Astrocyte (in vitro differentiated cells and primary cell): ENCODE measurements at regions not wholly inside any gene's neighbourhood (a gene's known extent, or its start where the extent isn't known, plus 50 kb on each side); places are given as distances from the start of the nearest gene placed in this dataset.
A peak's percentile ranks its signal among the peaks of the same experiment; 100 is the strongest.

Source experiments
- DNase-seq: peaks from one replicate; pipeline ENCODE4 v3.0.0-alpha.2; 2010; ENCODE audit warnings: low read depth
- FAIRE-seq: peaks from 2 replicates; lab custom pipeline; 2011; peaks lifted over from hg19 to GRCh38; lab: Jason Lieb, UNC
- H2AFZ ChIP-seq: 2 replicates; pipeline ENCODE4 v1.6.0; 2012; ENCODE audit warnings: low read depth, low read length, inconsistent platforms
- H3K27ac ChIP-seq: 2 replicates; pipeline ENCODE4 v1.5.1; 2011; ENCODE audit warnings: low read depth, low read length, inconsistent platforms
- H3K27me3 ChIP-seq: 2 replicates; pipeline ENCODE4 v1.6.0; 2011; ENCODE audit warnings: low read length, inconsistent platforms; ENCODE audit not compliant: insufficient read depth
- H3K36me3 ChIP-seq: 2 replicates; pipeline ENCODE4 v1.5.1; 2011; ENCODE audit warnings: low read length, inconsistent platforms; ENCODE audit not compliant: insufficient read depth
- H3K4me1 ChIP-seq: 2 replicates; pipeline ENCODE4 v1.5.1; 2011; ENCODE audit warnings: low read length, inconsistent platforms; ENCODE audit not compliant: insufficient read depth
- H3K4me2 ChIP-seq: 2 replicates; pipeline ENCODE4 v1.6.0; 2012; ENCODE audit warnings: low read length, inconsistent platforms
- H3K4me3 ChIP-seq: 2 replicates; pipeline ENCODE4 v1.5.1; 2011; ENCODE audit warnings: low read depth, mild to moderate bottlenecking, low read length, inconsistent platforms; ENCODE audit not compliant: insufficient read depth
- H3K79me2 ChIP-seq: 2 replicates; pipeline ENCODE4 v1.6.0; 2012; ENCODE audit warnings: mild to moderate bottlenecking, low read length, inconsistent platforms; ENCODE audit not compliant: insufficient read depth
- H3K9ac ChIP-seq: 2 replicates; pipeline ENCODE4 v1.6.0; 2012; ENCODE audit warnings: mild to moderate bottlenecking, low read length, inconsistent platforms
- H3K9me3 ChIP-seq: 2 replicates; pipeline ENCODE4 v1.5.1; 2012; ENCODE audit warnings: low read depth, mild to moderate bottlenecking, low read length, inconsistent platforms; ENCODE audit not compliant: insufficient read depth
- H4K20me1 ChIP-seq: 2 replicates; pipeline ENCODE4 v1.6.0; 2012; ENCODE audit warnings: low read length, inconsistent platforms; ENCODE audit not compliant: insufficient read depth
- H3K27ac Mint-ChIP-seq: one replicate; pipeline ENCODE4 v1.8.0; 2021; ENCODE audit warnings: mild to moderate bottlenecking, mixed read lengths; ENCODE audit not compliant: unreplicated experiment
- H3K27me3 Mint-ChIP-seq: one replicate; pipeline ENCODE4 v1.8.0; 2021; ENCODE audit warnings: low read depth, mixed read lengths; ENCODE audit not compliant: unreplicated experiment
- H3K36me3 Mint-ChIP-seq: one replicate; pipeline ENCODE4 v1.8.0; 2021; ENCODE audit warnings: low read depth, mixed read lengths; ENCODE audit not compliant: unreplicated experiment
- H3K4me1 Mint-ChIP-seq: one replicate; pipeline ENCODE4 v1.8.0; 2021; ENCODE audit warnings: low read depth, mixed read lengths; ENCODE audit not compliant: unreplicated experiment
- H3K4me3 Mint-ChIP-seq: one replicate; pipeline ENCODE4 v1.8.0; 2021; ENCODE audit warnings: mild to moderate bottlenecking, moderate library complexity, mixed read lengths; ENCODE audit not compliant: unreplicated experiment
- H3K9me3 Mint-ChIP-seq: one replicate; pipeline ENCODE4 v1.8.0; 2021; ENCODE audit warnings: mild to moderate bottlenecking, mixed read lengths; ENCODE audit not compliant: unreplicated experiment
- EZH2 ChIP-seq: IDR thresholded peaks from 2 replicates; pipeline ENCODE4 v1.6.1; 2012; ENCODE audit warnings: mild to moderate bottlenecking, low read length, inconsistent platforms; ENCODE audit not compliant: insufficient read depth
- TF ChIP-seq, protein P1 (sequence below): IDR thresholded peaks from 2 replicates; pipeline ENCODE4 v1.5.1; 2011; ENCODE audit warnings: low read depth, mild to moderate bottlenecking, inconsistent platforms, low read length, moderate library complexity; ENCODE audit not compliant: insufficient read depth

- Mint-ChIP-seq H3K9me3 (no peaks in the 10 kb centered on the region), H3K36me3 (no peaks in the 10 kb centered on the region), H3K4me3 (no peak overlapping the region), H3K27me3 (no peaks in the 10 kb centered on the region), H3K4me1 (peaks cover 5% of the 10 kb centered on the region), H3K27ac (no peak overlapping the region)
- Histone ChIP-seq H3K27ac (no peak overlapping the region), H3K9ac (no peak overlapping the region), H3K36me3 (no peaks in the 10 kb centered on the region), H4K20me1 (no peaks in the 10 kb centered on the region), H3K4me3 (no peak overlapping the region), H3K4me2 (no peak overlapping the region), H3K4me1 (no peaks in the 10 kb centered on the region), H2AFZ (no peak overlapping the region), H3K27me3 (no peaks in the 10 kb centered on the region), H3K79me2 (no peaks in the 10 kb centered on the region), H3K9me3 (no peaks in the 10 kb centered on the region)
- no peak for DNase-seq
- FAIRE-seq = peak; percentile 55
- no peak for TF ChIP-seq EZH2
- TF ChIP-seq, protein P1, sequence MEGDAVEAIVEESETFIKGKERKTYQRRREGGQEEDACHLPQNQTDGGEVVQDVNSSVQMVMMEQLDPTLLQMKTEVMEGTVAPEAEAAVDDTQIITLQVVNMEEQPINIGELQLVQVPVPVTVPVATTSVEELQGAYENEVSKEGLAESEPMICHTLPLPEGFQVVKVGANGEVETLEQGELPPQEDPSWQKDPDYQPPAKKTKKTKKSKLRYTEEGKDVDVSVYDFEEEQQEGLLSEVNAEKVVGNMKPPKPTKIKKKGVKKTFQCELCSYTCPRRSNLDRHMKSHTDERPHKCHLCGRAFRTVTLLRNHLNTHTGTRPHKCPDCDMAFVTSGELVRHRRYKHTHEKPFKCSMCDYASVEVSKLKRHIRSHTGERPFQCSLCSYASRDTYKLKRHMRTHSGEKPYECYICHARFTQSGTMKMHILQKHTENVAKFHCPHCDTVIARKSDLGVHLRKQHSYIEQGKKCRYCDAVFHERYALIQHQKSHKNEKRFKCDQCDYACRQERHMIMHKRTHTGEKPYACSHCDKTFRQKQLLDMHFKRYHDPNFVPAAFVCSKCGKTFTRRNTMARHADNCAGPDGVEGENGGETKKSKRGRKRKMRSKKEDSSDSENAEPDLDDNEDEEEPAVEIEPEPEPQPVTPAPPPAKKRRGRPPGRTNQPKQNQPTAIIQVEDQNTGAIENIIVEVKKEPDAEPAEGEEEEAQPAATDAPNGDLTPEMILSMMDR = no peak
These were observed 104.9 kb upstream of the ARMCX2 start for GRCh38 chrX:101764538-101764937.

DNA sequence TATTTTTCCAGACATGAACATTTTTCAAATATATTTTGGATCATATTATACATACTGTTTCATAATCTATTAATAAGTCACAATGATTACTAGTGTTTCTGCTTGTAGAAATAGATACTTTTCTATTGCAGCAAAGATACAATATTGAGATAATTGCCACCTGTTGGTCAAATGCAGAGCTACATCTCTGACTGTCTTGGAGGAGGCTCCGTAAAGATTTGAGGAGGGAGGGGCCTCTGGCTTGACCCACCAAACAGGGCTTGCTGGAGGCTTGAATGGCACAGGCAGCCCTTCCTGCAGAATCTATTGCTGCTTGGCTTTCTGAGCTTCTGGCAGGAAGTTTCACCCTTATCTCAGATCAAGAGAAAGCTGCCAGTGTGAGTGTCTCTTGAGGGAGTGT is 99.3 kb upstream of the ARMCX2 start:
- H3K4me1 Mint-ChIP-seq = peaks cover 5% of the 10 kb centered on the region
- H3K79me2 ChIP-seq = no peaks in the 10 kb centered on the region
- no peaks in the 10 kb centered on the region for H3K9me3 ChIP-seq
- FAIRE-seq = peak; percentile 96
- no peaks in the 10 kb centered on the region for H3K36me3 ChIP-seq
- no peaks in the 10 kb centered on the region for H3K9me3 Mint-ChIP-seq
- H3K27me3 ChIP-seq = no peaks in the 10 kb centered on the region
- H3K27ac ChIP-seq = no peak overlapping the region
- no peak overlapping the region for H3K4me3 ChIP-seq
- no peak for TF ChIP-seq EZH2
- TF ChIP-seq, protein P1 = peak; percentile 31
- H3K4me2 ChIP-seq = no peak overlapping the region
- DNase-seq = peak; percentile 16
- H3K9ac ChIP-seq = no peak overlapping the region
- H3K27me3 Mint-ChIP-seq = no peaks in the 10 kb centered on the region
- no peaks in the 10 kb centered on the region for H4K20me1 ChIP-seq
- H2AFZ ChIP-seq = no peak overlapping the region
- no peaks in the 10 kb centered on the region for H3K4me1 ChIP-seq
- no peaks in the 10 kb centered on the region for H3K36me3 Mint-ChIP-seq
- H3K27ac Mint-ChIP-seq = no peak overlapping the region
- H3K4me3 Mint-ChIP-seq = no peak overlapping the region

DNA sequence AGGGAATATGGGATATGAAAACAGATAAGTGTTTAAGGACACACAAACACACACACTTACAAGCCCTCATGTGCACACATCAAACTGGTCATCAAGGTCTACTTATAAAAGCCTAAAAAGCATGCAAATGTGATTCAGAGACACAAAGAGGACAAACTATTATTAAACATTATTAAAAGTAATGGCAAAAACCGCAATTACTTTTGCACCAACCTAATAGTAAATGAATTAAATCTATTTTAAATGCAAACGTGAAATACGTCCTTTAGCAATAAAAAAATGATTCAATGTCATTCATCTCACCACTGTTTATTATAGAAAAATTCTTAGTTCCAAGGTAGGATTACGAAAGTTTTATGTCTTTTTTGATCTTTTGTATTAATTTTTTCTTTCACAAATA is 91.1 kb upstream of the ARMCX2 start:
- DNase-seq (no peak), FAIRE-seq (peak; percentile 9)
- no peaks in the 10 kb centered on the region for H3K27me3 Mint-ChIP-seq
- Histone ChIP-seq H3K9me3 (no peaks in the 10 kb centered on the region), H4K20me1 (no peaks in the 10 kb centered on the region), H3K4me3 (no peak overlapping the region), H3K9ac (no peak overlapping the region), H3K4me1 (no peaks in the 10 kb centered on the region), H3K36me3 (no peaks in the 10 kb centered on the region), H3K27ac (no peak overlapping the region), H3K4me2 (no peak overlapping the region), H2AFZ (no peak overlapping the region), H3K79me2 (no peaks in the 10 kb centered on the region), H3K27me3 (no peaks in the 10 kb centered on the region)
- no peaks in the 10 kb centered on the region for H3K9me3 Mint-ChIP-seq
- H3K36me3 Mint-ChIP-seq = no peaks in the 10 kb centered on the region
- H3K4me1 Mint-ChIP-seq = no peaks in the 10 kb centered on the region
- no peak for TF ChIP-seq EZH2
- TF ChIP-seq, protein P1 = no peak
- no peak overlapping the region for H3K4me3 Mint-ChIP-seq
- no peak overlapping the region for H3K27ac Mint-ChIP-seq
